HG03108 (cell line): ENCODE measurements at regions not wholly inside any gene's neighbourhood (a gene's known extent, or its start where the extent isn't known, plus 50 kb on each side); places are given as distances from the start of the nearest gene placed in this dataset.

Source experiments
- ATAC-seq: cut with Tn5 transposase; IDR thresholded peaks from one replicate; pipeline ENCODE4 v1.9.1; 2021; ENCODE audit warnings: moderate library complexity; ENCODE audit not compliant: unreplicated experiment

GRCh38 chr2:204315236-204315662 is 230.0 kb upstream of the PARD3B start:
- no peak for ATAC-seq

- no peak for ATAC-seq
These were observed 227.6 kb upstream of the PARD3B start for GRCh38 chr2:204317640-204318039.

GRCh38 chr2:204321027-204321800 is 224.1 kb upstream of the PARD3B start:
- ATAC-seq, result no peak

- no peak for ATAC-seq
These were observed 223.1 kb upstream of the PARD3B start for GRCh38 chr2:204321910-204322751.

GRCh38 chr2:204325468-204325867 is 219.8 kb upstream of the PARD3B start:
- no peak for ATAC-seq

- ATAC-seq, result no peak
These were observed 216.9 kb upstream of the PARD3B start for GRCh38 chr2:204328373-204328772.

GRCh38 chr2:204329016-204329415 is 216.3 kb upstream of the PARD3B start:
- ATAC-seq, result no peak

- ATAC-seq, result no peak
These were observed 215.7 kb upstream of the PARD3B start for GRCh38 chr2:204329532-204329931.

- no peak for ATAC-seq
These were observed 214.1 kb upstream of the PARD3B start for GRCh38 chr2:204331180-204331579.

- no peak for ATAC-seq
These were observed 213.3 kb upstream of the PARD3B start for GRCh38 chr2:204331988-204332387.

- ATAC-seq, result no peak
These were observed 212.6 kb upstream of the PARD3B start for GRCh38 chr2:204332706-204333105.

- no peak for ATAC-seq
These were observed 211.4 kb upstream of the PARD3B start for GRCh38 chr2:204333861-204334260.

GRCh38 chr2:204335451-204336058 is 209.7 kb upstream of the PARD3B start:
- ATAC-seq, result no peak

- ATAC-seq, result no peak
These were observed 209.0 kb upstream of the PARD3B start for GRCh38 chr2:204336153-204336744.

- ATAC-seq, result no peak
These were observed 207.6 kb upstream of the PARD3B start for GRCh38 chr2:204337638-204338037.

GRCh38 chr2:204339212-204339715 is 206.0 kb upstream of the PARD3B start:
- no peak for ATAC-seq

- no peak for ATAC-seq
These were observed 204.8 kb upstream of the PARD3B start for GRCh38 chr2:204340511-204340910.

GRCh38 chr2:204341887-204342276 is 203.4 kb upstream of the PARD3B start:
- no peak for ATAC-seq

GRCh38 chr2:204343685-204344084 is 201.6 kb upstream of the PARD3B start:
- no peak for ATAC-seq

GRCh38 chr2:204344119-204344518 is 201.2 kb upstream of the PARD3B start:
- ATAC-seq, result no peak

GRCh38 chr2:204346906-204347305 is 198.4 kb upstream of the PARD3B start:
- no peak for ATAC-seq
